HepG2 (cell line): ENCODE measurements at regions not wholly inside any gene's neighbourhood (a gene's known extent, or its start where the extent isn't known, plus 50 kb on each side); places are given as distances from the start of the nearest gene placed in this dataset.
A peak's percentile ranks its signal among the peaks of the same experiment; 100 is the strongest.
"Not testable (repeated sequence)": the region's sequence is repeated elsewhere in the genome, so short reads cannot be mapped to it uniquely, and the experiment has no call there.

Experiments
- CBX2 ChIP-seq, 2 experiments: fragments of 200-600 bp in 1 of 2; sonication (generic); formaldehyde crosslinking in 1 of 2; IDR thresholded peaks; 2 replicates each; pipeline versions ENCODE4 v1.7.0 to v1.8.1; 2018 to 2022; ENCODE audit warnings: low read depth in 2 of 2, low read length in 1 of 2, mild to moderate bottlenecking in 1 of 2, missing genetic modification reagents in 1 of 2
- FOXA1 ChIP-seq, 2 experiments: fragments of 450-650 bp in 1 of 2; sonication (generic) in 1 of 2; formaldehyde crosslinking in 1 of 2; IDR thresholded peaks; 2 replicates each; pipeline versions ENCODE4 v1.4.0 to v1.6.1; 2016 to 2020; ENCODE audit warnings: missing genetic modification reagents in 1 of 2
- FOXK1 ChIP-seq: sonication (generic); formaldehyde crosslinking; IDR thresholded peaks from 2 replicates; pipeline ENCODE4 v1.4.0; 2020; ENCODE audit warnings: low read depth, missing genetic modification reagents, borderline replicate concordance
- HHEX ChIP-seq: IDR thresholded peaks from 2 replicates; pipeline ENCODE4 v1.6.1; 2016; ENCODE audit warnings: control low read depth
- KDM6A ChIP-seq: IDR thresholded peaks from 2 replicates; pipeline ENCODE4 v1.6.1; 2016; ENCODE audit warnings: low read depth
- NR2F6 ChIP-seq, 2 experiments: IDR thresholded peaks; 2 replicates each; pipeline ENCODE4 v1.6.1; 2016; ENCODE audit warnings: antibody characterized with exemption in 1 of 2, mild to moderate bottlenecking in 1 of 2
- SP5 ChIP-seq: IDR thresholded peaks from 2 replicates; pipeline ENCODE4 v1.6.1; 2016; ENCODE audit warnings: low read depth, borderline replicate concordance
- TARDBP ChIP-seq: sonication (generic); formaldehyde crosslinking; IDR thresholded peaks from 2 replicates; pipeline ENCODE4 v1.8.0; 2022; ENCODE audit warnings: mild to moderate bottlenecking, missing genetic modification reagents
- THAP11 ChIP-seq: IDR thresholded peaks from 2 replicates; pipeline ENCODE4 v1.6.1; 2016; ENCODE audit warnings: missing biosample characterization, missing genetic modification reagents
- ZBTB38 ChIP-seq: sonication (generic); formaldehyde crosslinking; IDR thresholded peaks from 2 replicates; pipeline ENCODE4 v1.5.1; 2020; ENCODE audit warnings: mild to moderate bottlenecking, missing genetic modification reagents
- ZNF350 ChIP-seq: sonication (generic); formaldehyde crosslinking; IDR thresholded peaks from 2 replicates; pipeline ENCODE4 v1.4.0; 2020; ENCODE audit warnings: mild to moderate bottlenecking, low read depth, missing genetic modification reagents, borderline replicate concordance
- TF ChIP-seq, protein P1 (sequence below), 2 experiments: sonication (generic) in 1 of 2; formaldehyde crosslinking in 1 of 2; IDR thresholded peaks; 2 replicates each; pipeline versions ENCODE4 v1.6.1 to v1.9.0; 2014 to 2022; ENCODE audit warnings: antibody characterized with exemption in 1 of 2, borderline replicate concordance in 1 of 2, inconsistent platforms in 1 of 2, low read depth in 1 of 2, missing genetic modification reagents in 1 of 2
- TF ChIP-seq, protein P2 (sequence below): sonication (generic); formaldehyde crosslinking; IDR thresholded peaks from 2 replicates; pipeline ENCODE4 v1.4.0; 2020; ENCODE audit warnings: mild to moderate bottlenecking, missing genetic modification reagents, borderline replicate concordance

DNA sequence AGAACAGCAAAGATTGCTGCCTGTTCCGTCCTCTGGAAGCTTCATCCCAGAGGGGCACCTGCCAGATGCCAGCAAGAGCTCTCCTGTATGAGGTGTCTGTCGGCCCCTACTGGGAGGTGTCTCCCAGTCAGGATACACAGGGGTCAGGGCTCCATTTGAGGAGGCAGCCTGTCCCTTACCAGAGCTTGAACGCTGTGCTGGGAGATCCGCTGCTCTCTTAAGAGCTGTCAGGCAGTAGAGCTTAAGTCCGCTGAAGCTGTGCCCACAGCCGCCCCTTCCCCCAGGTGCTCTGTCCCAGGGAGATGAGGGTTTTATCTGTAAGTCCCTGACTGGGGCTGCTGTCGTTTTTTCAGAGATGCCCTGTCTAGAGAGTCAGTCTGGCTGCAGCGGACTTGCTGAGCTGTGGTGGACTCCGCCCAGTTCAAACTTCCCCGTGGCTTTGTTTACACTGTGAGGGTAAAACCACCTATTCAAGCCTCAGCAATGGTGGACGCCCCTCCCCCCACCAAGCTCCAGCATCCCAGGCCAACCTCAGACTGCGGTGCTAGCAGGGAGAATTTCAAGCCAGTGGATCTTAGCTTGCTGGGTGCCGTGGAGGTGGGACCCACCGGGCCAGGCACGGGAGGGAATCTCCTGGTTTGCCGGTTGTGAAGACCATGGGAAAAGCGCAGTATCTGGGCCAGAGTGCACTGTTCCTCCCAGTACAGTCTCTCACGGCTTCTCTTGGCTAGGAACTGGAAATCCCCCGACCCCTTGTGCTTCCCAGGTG lies 62.1 kb upstream of the FER start (continued):
- TF ChIP-seq, protein P1, sequence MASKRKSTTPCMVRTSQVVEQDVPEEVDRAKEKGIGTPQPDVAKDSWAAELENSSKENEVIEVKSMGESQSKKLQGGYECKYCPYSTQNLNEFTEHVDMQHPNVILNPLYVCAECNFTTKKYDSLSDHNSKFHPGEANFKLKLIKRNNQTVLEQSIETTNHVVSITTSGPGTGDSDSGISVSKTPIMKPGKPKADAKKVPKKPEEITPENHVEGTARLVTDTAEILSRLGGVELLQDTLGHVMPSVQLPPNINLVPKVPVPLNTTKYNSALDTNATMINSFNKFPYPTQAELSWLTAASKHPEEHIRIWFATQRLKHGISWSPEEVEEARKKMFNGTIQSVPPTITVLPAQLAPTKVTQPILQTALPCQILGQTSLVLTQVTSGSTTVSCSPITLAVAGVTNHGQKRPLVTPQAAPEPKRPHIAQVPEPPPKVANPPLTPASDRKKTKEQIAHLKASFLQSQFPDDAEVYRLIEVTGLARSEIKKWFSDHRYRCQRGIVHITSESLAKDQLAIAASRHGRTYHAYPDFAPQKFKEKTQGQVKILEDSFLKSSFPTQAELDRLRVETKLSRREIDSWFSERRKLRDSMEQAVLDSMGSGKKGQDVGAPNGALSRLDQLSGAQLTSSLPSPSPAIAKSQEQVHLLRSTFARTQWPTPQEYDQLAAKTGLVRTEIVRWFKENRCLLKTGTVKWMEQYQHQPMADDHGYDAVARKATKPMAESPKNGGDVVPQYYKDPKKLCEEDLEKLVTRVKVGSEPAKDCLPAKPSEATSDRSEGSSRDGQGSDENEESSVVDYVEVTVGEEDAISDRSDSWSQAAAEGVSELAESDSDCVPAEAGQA (IDR thresholded peaks at IDR 0.05; ENCODE audit: low read depth): 0 out of 2 replicates have a peak, but pooled peaks have one; percentile 22
- TF ChIP-seq, protein P1 (CRISPR knock-in tag; IDR thresholded peaks at IDR 0.05; ENCODE audit: borderline replicate concordance): not testable (repeated sequence)
- TF ChIP-seq KDM6A (CRISPR knock-in tag): 0 out of 2 replicates have a peak, but pooled peaks have one; percentile 18
- TF ChIP-seq ZNF350 (CRISPR knock-in tag): peak; percentile 42; the same call in 1 of the 2 replicates
- TF ChIP-seq CBX2 (IDR thresholded peaks at IDR 0.05; ENCODE audit: low read depth, low read length); NR2F6 (IDR thresholded peaks at IDR 0.05); FOXA1 (IDR thresholded peaks at IDR 0.05): not testable (repeated sequence)
- 0 out of 2 replicates have a peak, but pooled peaks have one; percentile 59 for TF ChIP-seq CBX2 (CRISPR knock-in tag; IDR thresholded peaks at IDR 0.05; ENCODE audit: low read depth)
- TF ChIP-seq ZBTB38 (CRISPR knock-in tag): 0 out of 2 replicates have a peak, but pooled peaks have one; percentile 40
- TF ChIP-seq NR2F6 (CRISPR knock-in tag; IDR thresholded peaks at IDR 0.05): peak; percentile 42; the same call in 1 of the 2 replicates
- TF ChIP-seq, protein P2, sequence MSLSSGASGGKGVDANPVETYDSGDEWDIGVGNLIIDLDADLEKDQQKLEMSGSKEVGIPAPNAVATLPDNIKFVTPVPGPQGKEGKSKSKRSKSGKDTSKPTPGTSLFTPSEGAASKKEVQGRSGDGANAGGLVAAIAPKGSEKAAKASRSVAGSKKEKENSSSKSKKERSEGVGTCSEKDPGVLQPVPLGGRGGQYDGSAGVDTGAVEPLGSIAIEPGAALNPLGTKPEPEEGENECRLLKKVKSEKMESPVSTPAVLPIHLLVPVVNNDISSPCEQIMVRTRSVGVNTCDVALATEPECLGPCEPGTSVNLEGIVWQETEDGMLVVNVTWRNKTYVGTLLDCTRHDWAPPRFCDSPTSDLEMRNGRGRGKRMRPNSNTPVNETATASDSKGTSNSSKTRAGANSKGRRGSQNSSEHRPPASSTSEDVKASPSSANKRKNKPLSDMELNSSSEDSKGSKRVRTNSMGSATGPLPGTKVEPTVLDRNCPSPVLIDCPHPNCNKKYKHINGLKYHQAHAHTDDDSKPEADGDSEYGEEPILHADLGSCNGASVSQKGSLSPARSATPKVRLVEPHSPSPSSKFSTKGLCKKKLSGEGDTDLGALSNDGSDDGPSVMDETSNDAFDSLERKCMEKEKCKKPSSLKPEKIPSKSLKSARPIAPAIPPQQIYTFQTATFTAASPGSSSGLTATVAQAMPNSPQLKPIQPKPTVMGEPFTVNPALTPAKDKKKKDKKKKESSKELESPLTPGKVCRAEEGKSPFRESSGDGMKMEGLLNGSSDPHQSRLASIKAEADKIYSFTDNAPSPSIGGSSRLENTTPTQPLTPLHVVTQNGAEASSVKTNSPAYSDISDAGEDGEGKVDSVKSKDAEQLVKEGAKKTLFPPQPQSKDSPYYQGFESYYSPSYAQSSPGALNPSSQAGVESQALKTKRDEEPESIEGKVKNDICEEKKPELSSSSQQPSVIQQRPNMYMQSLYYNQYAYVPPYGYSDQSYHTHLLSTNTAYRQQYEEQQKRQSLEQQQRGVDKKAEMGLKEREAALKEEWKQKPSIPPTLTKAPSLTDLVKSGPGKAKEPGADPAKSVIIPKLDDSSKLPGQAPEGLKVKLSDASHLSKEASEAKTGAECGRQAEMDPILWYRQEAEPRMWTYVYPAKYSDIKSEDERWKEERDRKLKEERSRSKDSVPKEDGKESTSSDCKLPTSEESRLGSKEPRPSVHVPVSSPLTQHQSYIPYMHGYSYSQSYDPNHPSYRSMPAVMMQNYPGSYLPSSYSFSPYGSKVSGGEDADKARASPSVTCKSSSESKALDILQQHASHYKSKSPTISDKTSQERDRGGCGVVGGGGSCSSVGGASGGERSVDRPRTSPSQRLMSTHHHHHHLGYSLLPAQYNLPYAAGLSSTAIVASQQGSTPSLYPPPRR (CRISPR knock-in tag): peak; percentile 35; the same call in 1 of the 2 replicates
- TF ChIP-seq SP5 (CRISPR knock-in tag): peak; percentile 96
- TF ChIP-seq HHEX: 0 out of 2 replicates have a peak, but pooled peaks have one; percentile 27
- peak; percentile 89 for TF ChIP-seq FOXA1 (CRISPR knock-in tag; IDR thresholded peaks at IDR 0.05)
- 0 out of 2 replicates have a peak, but pooled peaks have one; percentile 25 for TF ChIP-seq THAP11 (CRISPR knock-in tag)
- TF ChIP-seq FOXK1 (CRISPR knock-in tag): peak; percentile 43; the same call in 1 of the 2 replicates
- TF ChIP-seq TARDBP (CRISPR knock-in tag): 0 out of 2 replicates have a peak, but pooled peaks have one; percentile 15
